NCI-H2107 (cell line): ENCODE measurements at regions not wholly inside any gene's neighbourhood (a gene's known extent, or its start where the extent isn't known, plus 50 kb on each side); places are given as distances from the start of the nearest gene placed in this dataset.
"Not testable (repeated sequence)": the region's sequence is repeated elsewhere in the genome, so short reads cannot be mapped to it uniquely, and the experiment has no call there.

Experiments used
- DNase-seq: peaks from one replicate; lab custom pipeline; 2025; lab: John Stamatoyannopoulos, UW

GRCh38 chrX:41981481-41982013 lies 58.2 kb upstream of the CASK start:
- no peak for DNase-seq

- not testable (repeated sequence) for DNase-seq
Observed at GRCh38 chrX:41974677-41975076, 51.3 kb upstream of the CASK start.

- no peak for DNase-seq
Observed at GRCh38 chrX:41973208-41973607, 49.9 kb upstream of the CASK start.
